Retinal pigment epithelial cell (primary cell): ENCODE measurements at regions not wholly inside any gene's neighbourhood (a gene's known extent, or its start where the extent isn't known, plus 50 kb on each side); places are given as distances from the start of the nearest gene placed in this dataset.

Experiments
- DNase-seq: peaks from one replicate; pipeline ENCODE4 v3.0.0-alpha.2; 2010; ENCODE audit warnings: low read depth
- H3K4me3 ChIP-seq: 2 replicates; pipeline ENCODE4 v1.5.1; 2011; ENCODE audit warnings: mild to moderate bottlenecking, low read length, control low read depth, moderate library complexity
- TF ChIP-seq, protein P1 (sequence below): conservative IDR thresholded peaks from 2 replicates; pipeline ENCODE4 v1.5.1; 2011; ENCODE audit warnings: low read depth, low read length, control low read depth, inconsistent platforms

DNA sequence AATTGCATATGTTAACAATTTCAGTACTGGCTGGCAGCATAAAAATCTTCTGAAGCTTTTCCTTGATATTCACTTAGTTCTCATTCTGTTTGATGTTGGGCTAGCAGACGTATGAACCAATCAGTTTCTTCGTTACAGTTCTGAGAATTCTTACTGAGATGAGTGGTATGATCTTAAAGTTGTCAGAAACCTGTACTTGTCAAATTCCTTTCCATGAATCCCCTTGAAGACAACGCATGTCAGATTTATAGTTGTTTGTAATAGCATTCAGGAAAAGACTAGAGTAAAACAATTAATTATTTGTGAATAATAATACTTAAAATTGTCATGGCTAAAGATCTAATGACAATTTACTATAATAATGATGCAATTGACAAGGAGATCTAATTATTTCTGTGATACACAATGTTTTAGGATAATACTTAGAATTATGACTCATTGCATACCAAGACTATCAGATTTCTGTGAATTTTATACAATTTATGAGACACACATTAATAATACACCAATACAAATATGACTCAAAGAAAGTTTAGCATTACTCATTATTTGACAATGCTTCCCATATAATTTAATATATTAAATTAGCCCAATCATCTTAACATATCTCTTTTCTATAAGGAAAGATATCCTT is 447.2 kb downstream of the RFC3 start:
- TF ChIP-seq, protein P1, sequence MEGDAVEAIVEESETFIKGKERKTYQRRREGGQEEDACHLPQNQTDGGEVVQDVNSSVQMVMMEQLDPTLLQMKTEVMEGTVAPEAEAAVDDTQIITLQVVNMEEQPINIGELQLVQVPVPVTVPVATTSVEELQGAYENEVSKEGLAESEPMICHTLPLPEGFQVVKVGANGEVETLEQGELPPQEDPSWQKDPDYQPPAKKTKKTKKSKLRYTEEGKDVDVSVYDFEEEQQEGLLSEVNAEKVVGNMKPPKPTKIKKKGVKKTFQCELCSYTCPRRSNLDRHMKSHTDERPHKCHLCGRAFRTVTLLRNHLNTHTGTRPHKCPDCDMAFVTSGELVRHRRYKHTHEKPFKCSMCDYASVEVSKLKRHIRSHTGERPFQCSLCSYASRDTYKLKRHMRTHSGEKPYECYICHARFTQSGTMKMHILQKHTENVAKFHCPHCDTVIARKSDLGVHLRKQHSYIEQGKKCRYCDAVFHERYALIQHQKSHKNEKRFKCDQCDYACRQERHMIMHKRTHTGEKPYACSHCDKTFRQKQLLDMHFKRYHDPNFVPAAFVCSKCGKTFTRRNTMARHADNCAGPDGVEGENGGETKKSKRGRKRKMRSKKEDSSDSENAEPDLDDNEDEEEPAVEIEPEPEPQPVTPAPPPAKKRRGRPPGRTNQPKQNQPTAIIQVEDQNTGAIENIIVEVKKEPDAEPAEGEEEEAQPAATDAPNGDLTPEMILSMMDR = no peak
- no peak for DNase-seq
- no peak overlapping the region for H3K4me3 ChIP-seq

DNA sequence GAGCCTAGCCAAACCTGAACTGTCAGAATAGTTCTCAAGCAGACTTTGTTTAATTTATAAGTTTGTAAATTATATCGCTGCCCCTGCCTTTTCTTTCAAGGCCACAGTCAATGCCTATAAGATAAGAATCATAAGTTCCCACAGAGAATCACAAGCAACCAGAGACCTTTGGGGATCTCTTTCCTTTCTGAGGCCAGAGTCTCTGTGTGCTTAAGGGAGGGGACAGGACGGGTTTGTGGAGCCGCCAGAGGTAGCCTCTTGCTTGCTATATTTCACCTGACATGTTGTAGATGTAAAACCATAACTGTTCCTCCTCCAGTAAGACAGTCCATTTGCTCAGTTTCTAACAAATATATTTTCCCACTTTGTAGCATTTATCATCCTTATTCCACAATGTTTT is 458.8 kb downstream of the RFC3 start:
- TF ChIP-seq, protein P1 = no peak
- H3K4me3 ChIP-seq = no peak overlapping the region
- no peak for DNase-seq

DNA sequence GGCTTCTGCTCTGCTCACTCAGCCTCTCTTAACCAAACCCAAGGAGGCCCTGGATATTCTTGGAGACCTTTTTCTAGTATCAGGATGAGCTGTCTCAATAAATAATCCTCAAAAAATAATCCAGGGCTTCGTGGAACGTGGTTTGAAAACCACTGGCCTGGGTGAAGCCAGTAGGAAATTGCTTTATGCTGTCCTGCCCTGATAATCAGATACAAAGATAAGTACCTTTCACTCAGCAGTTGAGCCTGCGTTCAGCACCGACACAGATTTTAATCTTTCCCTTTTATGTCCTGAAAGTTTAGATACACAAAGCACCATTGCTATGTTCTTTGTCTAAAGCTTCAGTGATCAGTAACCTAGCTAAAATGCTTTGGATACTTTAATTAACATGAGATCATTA is 460.0 kb downstream of the RFC3 start:
- peak; percentile 33 for DNase-seq
- H3K4me3 ChIP-seq = no peak overlapping the region
- TF ChIP-seq, protein P1 = no peak

DNA sequence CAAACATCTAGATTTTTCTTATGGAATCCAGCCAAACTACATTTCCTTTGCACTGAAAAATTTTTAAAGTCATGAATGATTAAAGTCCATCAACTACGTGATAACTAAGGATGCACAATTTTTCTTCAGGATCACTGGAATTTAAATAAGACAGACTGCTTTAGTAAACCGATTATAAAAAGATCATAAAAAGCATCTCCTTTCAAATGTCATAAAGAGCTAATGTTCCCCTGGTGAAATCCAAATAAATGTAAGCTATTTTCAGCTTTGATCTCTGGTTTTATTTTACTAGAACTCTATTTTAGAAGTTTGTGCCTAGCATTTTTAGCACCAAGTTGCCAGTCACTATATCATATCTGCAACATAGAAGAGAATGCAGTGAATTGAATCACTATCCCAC is 460.8 kb downstream of the RFC3 start:
- TF ChIP-seq, protein P1 = no peak
- H3K4me3 ChIP-seq = no peak overlapping the region
- no peak for DNase-seq

DNA sequence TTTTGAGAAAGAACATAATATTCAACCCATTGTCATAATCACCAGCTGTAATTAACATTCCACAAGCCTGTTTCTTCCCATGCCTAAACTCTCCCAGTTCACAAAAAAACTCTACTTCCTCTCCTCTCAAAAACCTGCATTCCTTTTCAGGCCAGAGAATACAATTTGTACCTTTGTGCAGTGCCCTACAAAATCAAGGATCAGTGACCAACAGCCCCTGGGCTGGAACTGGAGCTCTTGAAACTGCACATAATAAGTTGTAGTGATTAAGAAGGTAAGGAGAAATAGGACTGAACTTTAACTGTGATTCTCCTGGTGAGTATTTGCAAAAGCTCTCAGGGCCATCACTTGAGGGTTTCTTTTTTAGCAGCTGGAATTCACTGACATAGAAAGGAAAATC is 472.7 kb downstream of the RFC3 start:
- DNase-seq = no peak
- H3K4me3 ChIP-seq = no peak overlapping the region
- TF ChIP-seq, protein P1 = no peak

DNA sequence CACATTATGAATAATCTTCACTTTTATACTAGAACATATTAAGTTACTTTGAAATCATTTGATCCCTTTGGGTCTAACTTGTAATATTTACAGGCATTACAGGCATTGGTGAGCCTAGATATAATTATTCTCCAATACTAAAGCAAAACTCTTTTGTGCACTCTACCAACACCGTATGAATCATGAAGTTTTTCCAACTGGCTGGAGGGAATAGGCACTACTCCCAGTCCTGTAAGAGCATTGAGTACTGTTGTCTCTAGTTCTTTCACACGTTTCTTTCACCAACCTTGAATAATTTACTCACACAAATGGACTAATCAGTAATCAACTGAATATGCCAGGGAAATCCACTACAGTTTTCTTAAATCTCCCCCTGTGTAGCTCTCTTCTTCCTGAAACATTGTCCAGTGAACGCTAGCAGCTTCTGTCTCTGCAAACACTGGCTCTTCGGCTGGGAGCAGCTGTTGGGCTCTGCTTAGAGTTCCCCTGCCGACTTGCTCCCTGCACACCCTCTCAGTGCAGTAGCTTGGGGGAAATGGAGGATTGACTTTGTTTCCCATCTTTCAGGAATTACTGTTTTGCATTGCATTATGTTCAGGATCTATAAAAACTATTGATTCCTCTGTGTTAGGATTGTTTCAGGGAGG is 476.7 kb downstream of the RFC3 start:
- H3K4me3 ChIP-seq = no peak overlapping the region
- TF ChIP-seq, protein P1 = no peak
- no peak for DNase-seq

DNA sequence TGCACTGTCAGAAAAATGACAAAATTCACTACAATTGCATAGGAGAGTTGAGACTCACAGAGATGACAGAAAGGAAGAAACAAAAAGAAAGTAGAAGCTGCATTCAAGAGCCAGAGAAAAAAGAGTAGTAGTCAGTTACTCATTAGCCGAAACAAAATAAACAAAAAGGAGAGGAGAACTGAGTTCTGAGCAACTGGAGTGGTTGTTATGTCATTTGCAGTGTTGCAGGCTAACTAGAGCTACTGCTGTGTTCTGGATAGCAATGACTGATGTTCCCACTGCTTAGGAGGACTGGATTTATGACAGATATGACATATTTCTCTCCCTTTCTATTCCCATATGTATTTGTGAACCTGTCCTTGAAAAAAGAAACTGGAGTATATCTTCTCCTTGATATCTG is 482.6 kb downstream of the RFC3 start:
- TF ChIP-seq, protein P1 = no peak
- no peak overlapping the region for H3K4me3 ChIP-seq
- no peak for DNase-seq
